RWPE2 (cell line): ENCODE measurements at regions not wholly inside any gene's neighbourhood (a gene's known extent, or its start where the extent isn't known, plus 50 kb on each side); places are given as distances from the start of the nearest gene placed in this dataset.

ENCODE experiments used
- ATAC-seq: fragments of 200-7000 bp; cut with Tn5 transposase; 3 replicates; pipeline ENCODE4 v1.9.1; 2021; ENCODE audit warnings: low read depth
- DNase-seq: peaks from one replicate; pipeline ENCODE4 v3.0.0-alpha.2; 2020; ENCODE audit warnings: low spot score
- H3K27ac ChIP-seq: fragments of 450-650 bp; 2 replicates; pipeline ENCODE4 v1.5.1; 2017; ENCODE audit warnings: mild to moderate bottlenecking; ENCODE audit not compliant: poor library complexity, severe bottlenecking
- H3K27me3 ChIP-seq: fragments of 250-450 bp; sonication (Bioruptor Pico); 2 replicates; pipeline ENCODE4 v1.5.1; 2021; ENCODE audit warnings: mild to moderate bottlenecking, moderate library complexity; ENCODE audit not compliant: insufficient read depth, poor library complexity, severe bottlenecking
- H3K36me3 ChIP-seq: fragments of 250-450 bp; sonication (Bioruptor Pico); 2 replicates; pipeline ENCODE4 v1.5.1; 2020; ENCODE audit warnings: low read depth, mild to moderate bottlenecking, moderate library complexity
- H3K4me1 ChIP-seq: fragments of 250-450 bp; sonication (Bioruptor Pico); 2 replicates; pipeline ENCODE4 v1.5.1; 2021; ENCODE audit warnings: mild to moderate bottlenecking, moderate library complexity; ENCODE audit not compliant: insufficient read depth, poor library complexity, severe bottlenecking
- H3K4me3 ChIP-seq: fragments of 250-450 bp; sonication (Bioruptor Pico); 2 replicates; pipeline ENCODE4 v1.5.1; 2021; ENCODE audit warnings: mild to moderate bottlenecking, moderate library complexity; ENCODE audit not compliant: severe bottlenecking
- H3K9me3 ChIP-seq: fragments of 250-450 bp; sonication (Bioruptor Pico); 2 replicates; pipeline ENCODE4 v1.5.1; 2021; ENCODE audit warnings: mild to moderate bottlenecking, moderate library complexity; ENCODE audit not compliant: severe bottlenecking
- TF ChIP-seq, protein P1 (sequence below): fragments of 450-650 bp; IDR thresholded peaks from one replicate; pipeline ENCODE4 v1.5.1; 2017; ENCODE audit warnings: mild to moderate bottlenecking, moderate library complexity; ENCODE audit not compliant: poor library complexity, severe bottlenecking

- Histone ChIP-seq H3K27me3 (no peaks in the 10 kb centered on the region), H3K27ac (no peak overlapping the region), H3K4me1 (peaks cover 17% of the 10 kb centered on the region), H3K36me3 (peaks cover 42% of the 10 kb centered on the region), H3K4me3 (no peak overlapping the region), H3K9me3 (no peaks in the 10 kb centered on the region)
- TF ChIP-seq, protein P1, sequence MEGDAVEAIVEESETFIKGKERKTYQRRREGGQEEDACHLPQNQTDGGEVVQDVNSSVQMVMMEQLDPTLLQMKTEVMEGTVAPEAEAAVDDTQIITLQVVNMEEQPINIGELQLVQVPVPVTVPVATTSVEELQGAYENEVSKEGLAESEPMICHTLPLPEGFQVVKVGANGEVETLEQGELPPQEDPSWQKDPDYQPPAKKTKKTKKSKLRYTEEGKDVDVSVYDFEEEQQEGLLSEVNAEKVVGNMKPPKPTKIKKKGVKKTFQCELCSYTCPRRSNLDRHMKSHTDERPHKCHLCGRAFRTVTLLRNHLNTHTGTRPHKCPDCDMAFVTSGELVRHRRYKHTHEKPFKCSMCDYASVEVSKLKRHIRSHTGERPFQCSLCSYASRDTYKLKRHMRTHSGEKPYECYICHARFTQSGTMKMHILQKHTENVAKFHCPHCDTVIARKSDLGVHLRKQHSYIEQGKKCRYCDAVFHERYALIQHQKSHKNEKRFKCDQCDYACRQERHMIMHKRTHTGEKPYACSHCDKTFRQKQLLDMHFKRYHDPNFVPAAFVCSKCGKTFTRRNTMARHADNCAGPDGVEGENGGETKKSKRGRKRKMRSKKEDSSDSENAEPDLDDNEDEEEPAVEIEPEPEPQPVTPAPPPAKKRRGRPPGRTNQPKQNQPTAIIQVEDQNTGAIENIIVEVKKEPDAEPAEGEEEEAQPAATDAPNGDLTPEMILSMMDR: no peak
- DNase-seq (no peak), ATAC-seq (no peak)
These were observed 100.7 kb upstream of the IL12A start for GRCh38 chr3:159887911-159888310.

- Histone ChIP-seq H3K4me3 (no peak overlapping the region), H3K27me3 (no peaks in the 10 kb centered on the region), H3K27ac (no peak overlapping the region), H3K36me3 (peaks cover 56% of the 10 kb centered on the region), H3K9me3 (no peaks in the 10 kb centered on the region), H3K4me1 (no peaks in the 10 kb centered on the region)
- ATAC-seq (no peak), DNase-seq (no peak)
- TF ChIP-seq, protein P1: no peak
These were observed 96.4 kb upstream of the IL12A start for GRCh38 chr3:159892171-159892795.

DNA sequence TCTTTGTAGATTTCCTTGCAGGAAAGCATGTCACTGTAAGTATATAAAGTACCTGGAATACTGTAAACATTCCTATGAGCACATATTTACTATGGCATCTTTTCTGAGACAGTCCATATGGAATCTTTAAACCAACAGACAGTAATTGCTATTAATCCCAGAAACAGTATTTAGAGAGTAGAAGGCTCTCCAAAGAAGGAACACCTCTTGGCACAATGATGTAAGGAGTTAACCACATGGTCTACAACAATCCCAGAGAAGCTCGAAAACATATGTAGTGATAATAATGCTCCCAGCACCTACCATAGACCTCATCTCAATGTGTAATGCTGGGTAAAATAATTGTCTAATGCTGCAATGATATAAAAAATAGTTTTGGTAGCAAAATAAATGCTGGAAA lies 95.8 kb upstream of the IL12A start:
- TF ChIP-seq, protein P1: no peak
- ATAC-seq: no peak
- peaks cover 58% of the 10 kb centered on the region for H3K36me3 ChIP-seq
- no peak overlapping the region for H3K27ac ChIP-seq
- no peak for DNase-seq
- H3K4me3 ChIP-seq: no peak overlapping the region
- H3K9me3 ChIP-seq: no peaks in the 10 kb centered on the region
- H3K27me3 ChIP-seq: no peaks in the 10 kb centered on the region
- H3K4me1 ChIP-seq: no peaks in the 10 kb centered on the region

DNA sequence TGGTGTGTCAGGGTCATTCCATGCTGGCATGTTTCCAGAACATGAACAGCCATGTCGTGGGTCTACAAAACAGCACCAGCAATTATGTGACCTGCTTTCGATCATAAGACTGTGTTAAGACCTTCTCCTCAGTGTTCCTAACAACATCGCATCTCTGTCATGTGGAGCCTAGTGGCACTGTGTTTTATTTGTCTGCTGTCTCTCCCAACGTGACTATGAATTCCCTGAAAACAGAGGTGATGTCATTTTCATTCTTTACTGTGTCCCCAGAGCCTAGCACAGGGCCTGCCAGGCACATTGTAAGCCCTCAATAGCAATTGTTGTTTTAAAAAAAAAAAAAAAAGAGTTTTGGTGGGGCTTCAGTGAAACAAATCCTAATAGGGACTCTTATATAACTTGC lies 94.2 kb upstream of the IL12A start:
- Histone ChIP-seq H3K27ac (no peak overlapping the region), H3K4me3 (no peak overlapping the region), H3K4me1 (no peaks in the 10 kb centered on the region), H3K27me3 (no peaks in the 10 kb centered on the region), H3K9me3 (no peaks in the 10 kb centered on the region), H3K36me3 (peaks cover 49% of the 10 kb centered on the region)
- no peak for ATAC-seq
- no peak for DNase-seq
- TF ChIP-seq, protein P1: no peak

- peaks cover 42% of the 10 kb centered on the region for H3K36me3 ChIP-seq
- no peak overlapping the region for H3K27ac ChIP-seq
- DNase-seq (no peak), ATAC-seq (no peak)
- no peak overlapping the region for H3K4me3 ChIP-seq
- H3K4me1 ChIP-seq: no peaks in the 10 kb centered on the region
- no peaks in the 10 kb centered on the region for H3K9me3 ChIP-seq
- H3K27me3 ChIP-seq: no peaks in the 10 kb centered on the region
- TF ChIP-seq, protein P1: no peak
These were observed 93.2 kb upstream of the IL12A start for GRCh38 chr3:159895430-159895829.
